Adrenal gland (tissue), 9 donors: ENCODE measurements at regions not wholly inside any gene's neighbourhood (a gene's known extent, or its start where the extent isn't known, plus 50 kb on each side); places are given as distances from the start of the nearest gene placed in this dataset.

ENCODE experiments used
- DNase-seq, 7 donors: peaks; one replicate each; pipeline ENCODE4 v3.0.0-alpha.2; 2019 to 2020
- H3K27ac ChIP-seq, 5 donors: fragments of 200-600 bp; sonication (generic) in 4 of 5; 1 replicate in 3 of 5; 2 replicates in 2 of 5; pipeline versions ENCODE4 v1.5.1 to v1.8.0; 2016 to 2020; ENCODE audit warnings: mild to moderate bottlenecking in 1 of 5
- H3K27me3 ChIP-seq: fragments of 200-600 bp; 2 replicates; pipeline ENCODE4 v1.8.0; 2021
- H3K36me3 ChIP-seq, 2 donors: fragments of 200-600 bp; replicated peaks in 1 of 2; 1 replicate in 1 of 2; 2 replicates in 1 of 2; pipeline versions ENCODE4 v1.5.1 to v1.8.0; 2018 to 2022
- H3K4me1 ChIP-seq, 2 donors: fragments of 200-600 bp; replicated peaks in 1 of 2; 1 replicate in 1 of 2; 2 replicates in 1 of 2; pipeline versions ENCODE4 v1.5.1 to v1.8.0; 2018 to 2021
- H3K4me3 ChIP-seq, 4 donors: fragments of 200-600 bp; sonication (generic) in 3 of 4; one replicate each; pipeline ENCODE4 v1.5.1; 2016 to 2018
- H3K9me3 ChIP-seq, 3 donors: fragments of 200-600 bp; sonication (generic) in 1 of 3; replicated peaks in 1 of 3; 1 replicate in 2 of 3; 2 replicates in 1 of 3; pipeline versions ENCODE4 v1.5.1 to v1.8.0; 2016 to 2021
- POLR2A ChIP-seq, 2 donors: fragments of 450-650 bp; IDR thresholded peaks; one replicate each; pipeline ENCODE4 v1.6.1; 2017; ENCODE audit warnings: antibody characterized with exemption in 2 of 2, mild to moderate bottlenecking in 2 of 2, moderate library complexity in 1 of 2
- WGBS, 4 donors: extraction: QIAGEN DNeasy Blood & Tissue Kit in 2 of 4; methylation state at CpG; one replicate each; pipeline versions ENCODE4 v1.1.5 to v1.1.7; 2013 to 2017; 5-methylcytosine and 5-hydroxymethylcytosine counted together
- intact Hi-C, 2 donors: fragments of 100-400 bp; cut with DNase I; formaldehyde crosslinking; loops; one replicate each; pipeline versions ENCODE4 v1.14.1 to v1.15.0; 2022 to 2023
- TF ChIP-seq, protein P1 (sequence below), 6 experiments: fragments of 450-650 bp in 4 of 6; fragments of 200-600 bp in 2 of 6; sonication (generic) in 1 of 6; IDR thresholded peaks; 1 replicate in 5 of 6; 2 replicates in 1 of 6; pipeline versions ENCODE4 v1.5.1 to v1.8.0; 2016 to 2021; ENCODE audit warnings: antibody characterized with exemption in 6 of 6, mild to moderate bottlenecking in 2 of 6, moderate library complexity in 1 of 6
- donor health status: healthy with polysubstance abuse.
- donor health status: Bipolar disorder and iron deficiency.
- donor health status: DM: yes; HTN: yes; CAD: no.
- donor health status: DM: no; HTN: no; CAD: no.
- donor health status: DM: no; HTN: no; CAD: no.

GRCh38 chr13:90454002-90454636 lies 893.4 kb upstream of the MIR17HG start:
- Histone ChIP-seq H3K4me1 (no peaks in the 10 kb centered on the region), H3K27ac (no peak overlapping the region), H3K36me3 (no peaks in the 10 kb centered on the region), H3K4me3 (no peak overlapping the region), H3K9me3 (no peaks in the 10 kb centered on the region), H3K27me3 (no peaks in the 10 kb centered on the region)
- DNase-seq: no peak
- TF ChIP-seq POLR2A (IDR thresholded peaks at IDR 0.05): no peak
- TF ChIP-seq, protein P1, sequence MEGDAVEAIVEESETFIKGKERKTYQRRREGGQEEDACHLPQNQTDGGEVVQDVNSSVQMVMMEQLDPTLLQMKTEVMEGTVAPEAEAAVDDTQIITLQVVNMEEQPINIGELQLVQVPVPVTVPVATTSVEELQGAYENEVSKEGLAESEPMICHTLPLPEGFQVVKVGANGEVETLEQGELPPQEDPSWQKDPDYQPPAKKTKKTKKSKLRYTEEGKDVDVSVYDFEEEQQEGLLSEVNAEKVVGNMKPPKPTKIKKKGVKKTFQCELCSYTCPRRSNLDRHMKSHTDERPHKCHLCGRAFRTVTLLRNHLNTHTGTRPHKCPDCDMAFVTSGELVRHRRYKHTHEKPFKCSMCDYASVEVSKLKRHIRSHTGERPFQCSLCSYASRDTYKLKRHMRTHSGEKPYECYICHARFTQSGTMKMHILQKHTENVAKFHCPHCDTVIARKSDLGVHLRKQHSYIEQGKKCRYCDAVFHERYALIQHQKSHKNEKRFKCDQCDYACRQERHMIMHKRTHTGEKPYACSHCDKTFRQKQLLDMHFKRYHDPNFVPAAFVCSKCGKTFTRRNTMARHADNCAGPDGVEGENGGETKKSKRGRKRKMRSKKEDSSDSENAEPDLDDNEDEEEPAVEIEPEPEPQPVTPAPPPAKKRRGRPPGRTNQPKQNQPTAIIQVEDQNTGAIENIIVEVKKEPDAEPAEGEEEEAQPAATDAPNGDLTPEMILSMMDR (IDR thresholded peaks at IDR 0.05): no peak
- 34 to 45% (median 44%) methylated on average over 2 of the region's 2 CpGs for WGBS, 4 donors
- intact Hi-C loops: no loop called here

DNA sequence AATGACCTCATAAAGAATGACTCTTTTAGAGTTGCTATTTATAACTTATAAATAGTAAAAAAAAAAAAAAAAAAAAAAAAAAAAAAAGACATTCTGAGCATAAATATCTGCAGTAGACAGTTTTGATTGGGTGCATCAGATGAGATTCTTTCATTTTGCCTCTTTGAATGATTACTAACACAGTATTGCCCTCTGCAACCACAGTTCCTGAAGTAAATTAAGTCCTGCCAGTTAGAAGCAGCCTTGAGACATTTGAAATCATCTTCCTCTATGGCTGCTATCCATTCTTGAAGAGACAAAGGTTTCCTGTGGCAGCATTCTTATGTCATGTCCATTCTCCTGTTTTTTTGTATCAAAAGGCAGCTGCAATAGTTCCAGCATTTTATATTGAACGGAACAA lies 892.4 kb upstream of the MIR17HG start:
- no peaks in the 10 kb centered on the region for H3K27me3 ChIP-seq
- intact Hi-C loops: no loop called here

GRCh38 chr13:90455823-90456222 lies 891.7 kb upstream of the MIR17HG start:
- Histone ChIP-seq H3K27ac (no peak overlapping the region), H3K36me3 (no peaks in the 10 kb centered on the region), H3K4me3 (no peak overlapping the region), H3K9me3 (no peaks in the 10 kb centered on the region), H3K4me1 (no peaks in the 10 kb centered on the region), H3K27me3 (no peaks in the 10 kb centered on the region)
- no peak for TF ChIP-seq POLR2A (IDR thresholded peaks at IDR 0.05)
- TF ChIP-seq, protein P1 (IDR thresholded peaks at IDR 0.05): no peak
- intact Hi-C loops: no loop called here
- no peak for DNase-seq
- 43 to 77% (median 59%) methylated on average over 4 of the region's 4 CpGs for WGBS, 4 donors

More for the DNA sequence above, 892.4 kb upstream of the MIR17HG start:
- TF ChIP-seq POLR2A (IDR thresholded peaks at IDR 0.05): no peak
- TF ChIP-seq, protein P1 (IDR thresholded peaks at IDR 0.05): no peak
- WGBS, 4 donors: 81 to 93% (median 89%) methylated on average over 1 of the region's 1 CpG
- Histone ChIP-seq H3K9me3 (no peaks in the 10 kb centered on the region), H3K4me1 (no peaks in the 10 kb centered on the region), H3K4me3 (no peak overlapping the region), H3K36me3 (no peaks in the 10 kb centered on the region), H3K27ac (no peak overlapping the region)
- no peak for DNase-seq

- Histone ChIP-seq H3K4me1 (no peaks in the 10 kb centered on the region), H3K27me3 (no peaks in the 10 kb centered on the region), H3K27ac (no peak overlapping the region), H3K36me3 (no peaks in the 10 kb centered on the region), H3K4me3 (no peak overlapping the region), H3K9me3 (no peaks in the 10 kb centered on the region)
- intact Hi-C loops: no loop called here
- TF ChIP-seq POLR2A (IDR thresholded peaks at IDR 0.05): no peak
- TF ChIP-seq, protein P1 (IDR thresholded peaks at IDR 0.05): no peak
- DNase-seq: no peak
- 78 to 85% (median 81%) methylated on average over 3 of the region's 3 CpGs for WGBS, 4 donors
Observed at GRCh38 chr13:90461398-90461797, 886.1 kb upstream of the MIR17HG start.
